ENCODE measurements at regions not wholly inside any gene's neighbourhood (a gene's known extent, or its start where the extent isn't known, plus 50 kb on each side); places are given as distances from the start of the nearest gene placed in this dataset.
"Not testable (repeated sequence)": the region's sequence is repeated elsewhere in the genome, so short reads cannot be mapped to it uniquely, and the experiment has no call there.

DNA sequence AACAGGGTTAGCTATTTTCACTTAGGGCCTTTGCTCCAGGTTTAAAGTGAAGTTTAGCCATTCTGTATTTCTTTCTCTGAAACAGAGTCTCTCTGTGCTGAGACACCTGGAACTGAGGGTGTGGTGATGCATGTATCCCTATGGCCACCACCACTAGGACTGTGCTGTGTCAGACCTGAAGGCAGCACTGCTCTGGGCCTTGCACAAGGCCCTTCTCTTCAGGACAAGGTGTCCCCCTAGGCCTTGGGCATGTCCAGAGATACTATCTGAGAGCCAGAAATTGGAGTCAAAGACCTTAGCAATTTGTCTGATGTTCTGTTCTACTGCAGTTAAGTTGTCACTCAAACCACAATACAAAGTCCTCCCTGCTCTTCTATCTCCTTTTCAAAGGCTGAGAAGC is 1649.2 kb downstream of the AMY1C start:
- DNase-seq (ENCODE audit: low spot score), result no peak

DNA sequence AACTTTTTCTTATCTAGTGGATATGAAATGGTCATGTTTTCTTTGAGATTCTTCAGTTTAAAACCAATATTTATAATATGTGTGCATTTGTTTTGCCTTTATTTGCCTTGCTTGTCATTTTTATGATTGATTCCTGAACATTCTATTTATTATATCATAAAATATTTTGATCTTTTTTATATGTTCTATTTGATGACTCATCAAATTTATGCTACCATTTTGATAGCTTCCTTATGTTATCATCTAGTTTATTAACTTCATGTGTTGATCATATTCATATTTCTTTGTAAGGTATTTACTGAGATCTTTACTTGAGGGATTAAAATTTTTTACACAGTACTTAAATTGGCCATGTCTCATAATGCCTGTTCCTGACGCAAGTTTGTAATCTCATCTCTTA is 1650.0 kb downstream of the AMY1C start:
- no peak for DNase-seq (ENCODE audit: low spot score)

DNA sequence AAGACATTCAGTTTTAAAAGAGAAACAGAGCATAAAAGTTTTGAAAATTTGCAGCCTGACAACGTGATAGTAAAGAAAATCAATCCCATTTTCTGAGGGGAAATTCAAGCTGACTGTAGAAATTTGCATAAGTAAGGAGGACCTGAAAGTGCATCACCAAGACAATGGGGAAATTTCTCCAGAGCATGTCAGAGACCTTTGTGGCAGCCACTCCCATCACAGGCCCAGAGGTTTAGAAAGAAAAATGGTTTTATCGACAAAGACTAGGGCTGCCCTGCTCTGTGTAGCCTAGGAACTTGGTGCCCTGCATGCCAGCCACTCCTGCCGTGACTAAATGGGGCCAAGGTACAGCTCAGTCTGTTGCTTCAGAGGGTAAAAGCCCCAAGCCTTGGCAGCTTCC is 1640.2 kb upstream of the PRMT6 start:
- DNase-seq (ENCODE audit: low spot score), result no peak

DNA sequence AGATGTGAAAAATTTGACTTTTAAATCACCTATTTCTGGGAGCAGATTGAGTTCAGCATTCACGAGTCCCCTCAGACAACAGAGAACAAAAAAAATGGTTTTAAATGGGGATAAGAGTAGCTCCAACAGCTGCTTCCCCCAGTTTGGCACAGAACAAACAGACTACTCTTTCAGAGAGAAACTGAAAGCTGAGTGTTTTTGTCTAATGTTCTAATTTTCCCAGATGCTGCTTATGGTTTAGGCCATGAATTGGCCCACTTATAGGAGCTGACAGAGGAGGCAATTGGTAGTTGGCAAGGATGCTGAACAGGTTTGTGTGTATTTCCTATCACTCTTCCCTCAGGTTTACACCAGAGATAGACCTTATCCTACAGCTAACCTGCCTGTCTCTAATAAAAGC is 1637.4 kb upstream of the PRMT6 start:
- no peak for DNase-seq (ENCODE audit: low spot score)

DNA sequence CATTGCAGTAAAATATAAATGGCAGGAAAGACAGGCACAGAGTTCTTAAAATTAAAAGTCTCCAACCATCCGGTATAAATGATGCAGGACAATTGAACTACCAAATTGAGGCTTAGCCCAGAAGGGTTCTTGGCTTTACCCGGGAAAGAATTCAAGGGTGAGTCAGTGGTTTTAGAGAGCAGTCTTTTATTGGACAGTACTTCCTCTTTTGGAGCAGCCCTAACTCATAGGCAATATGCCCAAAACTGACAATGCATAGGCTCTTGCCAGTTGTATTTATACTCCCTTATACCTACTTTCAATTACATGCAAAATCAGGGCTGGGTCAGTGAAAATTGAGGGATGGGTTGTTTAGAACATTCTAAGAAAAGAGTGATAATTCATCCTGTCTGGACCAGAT is 1628.9 kb upstream of the PRMT6 start:
- no peak for DNase-seq (ENCODE audit: low spot score)

DNA sequence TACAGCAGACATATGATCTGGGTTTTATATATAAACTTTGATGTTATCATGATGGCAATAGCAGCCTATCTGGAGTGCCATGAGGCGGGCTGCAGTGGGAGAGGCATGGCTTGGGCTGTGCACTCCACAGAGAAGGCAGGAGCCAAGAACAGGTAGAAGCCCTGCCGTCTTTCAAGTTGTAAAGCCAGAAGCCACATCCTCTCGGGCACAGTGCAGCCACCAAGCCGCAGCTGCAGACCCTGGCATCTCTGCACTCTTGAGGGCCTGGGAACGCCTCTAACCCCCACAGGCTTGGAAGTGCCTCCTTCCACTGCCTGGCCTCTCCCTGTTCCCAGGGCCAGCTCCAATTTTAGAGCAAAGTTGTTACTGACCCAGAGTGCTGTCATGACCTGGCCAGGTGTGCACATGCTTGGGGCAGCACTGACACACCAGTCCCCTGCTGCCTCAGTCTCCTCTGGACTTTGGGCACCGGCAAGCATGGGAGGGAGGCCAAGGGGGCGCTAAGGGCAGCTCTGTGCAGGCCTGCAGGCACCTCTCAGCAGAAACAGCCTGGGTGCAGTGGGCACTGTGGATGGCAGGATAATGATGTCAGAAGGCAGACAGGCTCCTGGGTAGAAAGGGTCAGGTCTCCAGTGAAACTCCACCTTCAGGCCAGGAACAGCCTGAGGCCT is 1619.8 kb upstream of the PRMT6 start:
- DNase-seq (ENCODE audit: low spot score), result no peak

DNA sequence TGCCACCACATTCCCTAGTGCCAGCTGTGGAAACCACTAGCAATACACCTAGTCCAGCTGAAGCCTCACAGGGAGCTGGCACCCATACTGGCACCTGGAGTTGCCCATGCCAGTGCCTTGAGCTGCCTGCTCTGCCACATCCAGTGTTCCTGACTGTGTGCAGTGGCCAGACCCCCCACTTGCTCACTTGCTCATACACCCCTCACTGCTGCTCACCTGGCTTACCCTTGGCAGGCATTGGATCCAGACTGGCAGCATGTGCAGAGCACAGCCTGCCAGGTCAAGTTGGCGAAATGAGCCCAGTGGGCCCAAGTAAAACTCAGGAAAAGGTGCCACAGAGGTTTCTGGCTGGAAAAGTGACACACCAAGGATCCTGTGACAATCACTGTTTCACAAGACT is 1618.6 kb upstream of the PRMT6 start:
- DNase-seq (ENCODE audit: low spot score), result no peak

DNA sequence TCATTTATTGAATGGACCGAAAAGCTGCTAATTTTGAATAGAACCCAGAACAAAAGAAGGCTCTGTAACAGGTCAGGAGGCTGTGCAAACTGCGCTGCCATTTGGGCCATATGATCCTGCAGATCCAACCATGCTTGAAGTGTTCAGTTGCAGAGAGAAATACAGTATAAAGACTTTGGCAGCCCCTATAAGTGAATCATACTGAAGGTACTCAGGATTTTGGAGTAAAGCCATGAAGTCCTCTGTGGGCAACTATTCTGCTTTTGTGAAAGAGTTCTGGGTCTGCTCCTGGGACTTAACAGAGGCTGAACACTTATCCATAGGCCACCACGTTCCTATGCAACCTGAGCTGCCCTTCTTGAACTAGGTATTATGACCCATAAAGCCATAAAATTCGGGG is 1613.6 kb upstream of the PRMT6 start:
- no peak for DNase-seq (ENCODE audit: low spot score)

DNA sequence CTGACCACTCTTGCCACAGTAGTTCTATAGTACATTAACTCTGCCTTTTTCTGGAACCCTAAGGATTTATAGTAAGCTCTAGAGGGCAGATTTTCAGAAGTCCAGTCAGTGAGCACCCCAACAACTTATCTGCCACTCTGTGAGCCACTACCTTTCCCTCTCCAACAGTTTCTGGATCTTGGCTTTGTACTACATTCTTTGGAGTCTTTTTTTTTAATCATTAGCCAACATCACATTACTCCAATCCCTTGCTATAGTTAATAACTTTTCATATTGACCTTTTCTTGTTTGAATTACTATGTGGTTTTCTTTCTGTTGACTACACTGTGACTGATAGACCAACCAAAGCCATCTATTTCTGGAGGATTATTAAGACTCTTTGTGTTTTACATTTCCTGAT is 1596.7 kb upstream of the PRMT6 start:
- no peak for DNase-seq (ENCODE audit: low spot score)

DNA sequence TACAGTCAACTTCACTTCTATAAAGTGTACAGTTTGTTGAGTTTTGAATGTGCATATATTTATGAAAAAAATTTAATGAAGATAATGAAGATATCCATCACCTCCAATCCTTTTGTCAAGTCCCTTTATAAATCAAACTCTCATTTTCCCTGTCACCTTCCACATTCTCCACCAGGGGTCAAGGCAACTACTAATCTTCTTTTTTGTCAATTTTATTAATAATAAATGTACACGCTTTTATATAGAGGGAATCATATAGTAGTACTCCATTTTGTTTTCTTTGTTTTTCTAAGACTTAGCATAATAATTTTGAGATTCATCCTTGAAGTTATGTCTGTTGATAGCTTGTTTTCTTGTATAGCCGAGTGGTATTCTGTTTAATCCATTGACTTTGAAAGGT is 1594.2 kb upstream of the PRMT6 start:
- no peak for DNase-seq (ENCODE audit: low spot score)

DNA sequence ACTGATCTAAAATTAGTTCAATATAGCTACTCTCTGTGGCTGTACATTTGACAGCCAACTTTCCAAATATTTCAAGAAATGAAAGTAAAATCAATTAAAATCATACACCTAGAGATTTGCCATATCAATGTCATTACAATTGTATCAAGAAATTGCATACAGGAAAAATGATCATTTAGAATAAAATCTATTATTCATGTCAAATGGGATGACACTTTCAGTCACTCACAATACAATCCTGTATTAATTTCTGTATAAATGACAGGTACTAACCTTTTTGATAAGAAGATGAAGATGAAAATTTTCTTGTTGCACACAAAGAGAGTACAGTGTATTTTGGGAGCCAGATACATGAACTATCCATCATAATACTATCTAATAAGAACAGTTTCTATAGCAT is 1588.9 kb upstream of the PRMT6 start:
- DNase-seq (ENCODE audit: low spot score), result no peak

DNA sequence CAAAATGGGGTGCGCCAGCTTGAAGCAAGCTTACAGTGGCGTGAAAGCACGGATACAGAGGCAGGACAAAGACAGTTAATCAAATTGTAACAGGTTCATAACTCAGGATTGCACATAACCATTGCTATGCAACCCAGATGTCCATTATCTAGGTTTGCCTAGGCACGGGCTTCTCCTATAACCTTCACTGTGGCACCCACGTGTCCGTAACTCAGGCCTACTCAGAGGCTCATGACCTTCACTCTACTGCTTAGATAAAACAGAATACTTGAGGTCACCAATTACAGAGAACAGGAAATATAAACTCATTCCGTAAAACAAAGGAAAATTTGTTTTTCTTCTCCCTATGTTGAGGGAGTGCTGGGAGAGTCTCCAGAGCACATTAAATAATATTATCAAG is 1585.9 kb upstream of the PRMT6 start:
- not testable (repeated sequence) for DNase-seq (ENCODE audit: low spot score)

DNA sequence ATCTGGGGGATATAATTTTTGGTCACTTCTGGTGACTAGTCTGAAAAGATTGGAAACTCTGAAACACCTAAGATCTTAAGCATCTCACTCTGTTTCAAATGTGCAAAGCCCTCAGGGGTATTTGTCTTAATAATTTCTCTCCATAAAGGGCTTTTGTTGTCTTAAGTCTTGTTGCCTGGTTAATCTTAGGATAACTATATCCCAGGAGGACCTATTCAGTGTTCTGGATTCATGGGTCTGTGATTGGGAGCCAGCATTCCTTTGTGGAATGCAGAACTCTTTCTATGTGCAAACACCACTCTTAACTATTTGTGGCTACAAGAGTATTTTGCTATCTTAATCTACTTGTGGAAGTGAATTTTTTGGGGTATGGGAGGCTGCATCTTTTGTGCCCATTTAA is 1573.0 kb upstream of the PRMT6 start:
- no peak for DNase-seq (ENCODE audit: low spot score)

DNA sequence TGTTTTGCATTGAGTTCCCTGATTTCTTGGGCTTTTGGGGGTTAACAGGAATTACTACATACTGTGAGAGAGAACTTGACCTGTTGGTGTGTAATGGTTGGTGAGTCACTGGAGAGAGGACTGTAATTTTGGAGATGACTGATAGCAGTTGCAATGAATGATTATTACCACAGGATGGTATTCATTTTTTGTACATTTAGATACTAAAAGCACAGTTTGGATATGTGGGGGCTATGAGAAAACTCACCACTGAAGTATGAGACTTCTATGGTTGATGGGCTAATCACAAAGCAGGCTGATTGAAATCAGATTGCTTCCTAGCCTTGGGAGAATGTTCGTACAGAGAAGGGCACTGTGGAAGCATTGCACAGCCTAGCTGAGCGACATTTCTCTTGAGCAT is 1571.3 kb upstream of the PRMT6 start:
- DNase-seq (ENCODE audit: low spot score), result no peak

DNA sequence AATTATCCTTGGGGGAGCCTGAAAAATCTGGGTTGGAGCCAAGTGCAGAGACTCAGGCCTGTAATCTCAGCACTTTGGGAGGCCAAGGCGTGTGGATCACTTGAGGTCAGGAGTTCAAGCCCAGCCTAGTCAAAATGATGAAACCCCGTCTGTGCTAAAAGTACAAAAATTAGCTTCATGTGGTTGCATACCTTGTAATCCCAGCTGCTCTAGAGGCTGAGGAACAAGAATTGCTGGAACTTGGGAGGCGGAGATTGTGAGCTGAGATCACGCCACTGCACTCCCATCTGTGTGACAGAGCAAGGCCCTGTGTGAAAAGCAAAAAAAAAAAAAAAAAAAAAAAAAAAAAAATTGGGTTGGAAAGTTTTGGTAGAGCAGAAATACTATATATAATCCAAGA is 1563.6 kb upstream of the PRMT6 start:
- DNase-seq (ENCODE audit: low spot score), result no peak

DNA sequence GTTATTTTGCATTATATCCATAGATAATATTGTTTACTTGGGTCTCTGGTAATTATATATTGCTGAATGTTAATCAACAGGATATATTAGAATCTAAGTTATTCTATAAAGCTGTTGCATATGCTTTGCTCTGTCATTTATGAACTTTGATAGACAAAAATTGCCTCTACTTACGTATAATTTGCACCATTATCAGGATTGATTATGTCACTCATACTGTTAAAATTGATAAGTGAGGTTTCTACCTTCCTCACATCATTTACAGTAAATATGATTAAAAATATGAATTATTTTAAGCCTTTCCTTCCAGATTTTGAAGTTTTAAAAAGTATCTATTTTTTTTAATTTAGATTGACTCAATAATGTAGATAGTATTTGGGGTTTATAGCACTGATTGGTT is 1540.4 kb upstream of the PRMT6 start:
- DNase-seq (ENCODE audit: low spot score), result no peak

DNA sequence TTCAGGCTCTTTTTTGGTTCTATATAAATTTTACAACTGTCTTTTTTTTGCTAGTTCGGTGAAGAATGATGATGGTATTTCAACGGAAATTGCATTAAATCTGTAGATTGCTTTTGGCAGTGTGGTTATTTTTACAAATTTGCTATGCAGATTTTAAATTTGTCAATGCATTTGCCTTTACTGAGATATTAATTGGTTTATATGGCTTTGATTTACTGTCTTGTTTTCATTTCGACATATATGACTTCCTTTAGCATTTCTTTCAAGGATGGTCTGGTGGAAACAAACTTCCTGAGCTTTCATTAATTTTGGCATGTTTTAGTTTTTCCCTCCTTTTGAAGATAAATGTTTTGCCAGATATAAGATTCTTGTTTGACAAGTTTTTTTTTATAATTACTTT is 1522.5 kb upstream of the PRMT6 start:
- no peak for DNase-seq (ENCODE audit: low spot score)

DNA sequence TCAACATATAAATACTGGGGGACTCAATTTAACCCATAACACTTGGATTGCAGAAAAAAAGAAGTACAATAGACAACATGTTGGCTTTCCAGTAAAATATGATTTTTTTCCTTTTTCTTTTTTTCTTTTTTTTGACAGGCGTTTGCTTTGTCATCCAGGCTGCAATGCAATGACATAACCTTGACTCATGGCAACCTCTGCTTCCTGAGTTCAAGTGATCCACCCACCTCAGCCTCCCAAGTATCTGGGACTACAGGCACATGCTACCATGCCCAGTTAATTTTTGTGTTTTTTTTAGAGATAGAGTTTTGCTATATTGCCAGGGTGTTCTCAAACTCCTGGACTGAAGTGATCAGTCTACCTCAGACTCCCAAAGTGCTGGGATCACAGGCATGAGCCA is 1512.0 kb upstream of the PRMT6 start:
- no peak for DNase-seq (ENCODE audit: low spot score)

DNA sequence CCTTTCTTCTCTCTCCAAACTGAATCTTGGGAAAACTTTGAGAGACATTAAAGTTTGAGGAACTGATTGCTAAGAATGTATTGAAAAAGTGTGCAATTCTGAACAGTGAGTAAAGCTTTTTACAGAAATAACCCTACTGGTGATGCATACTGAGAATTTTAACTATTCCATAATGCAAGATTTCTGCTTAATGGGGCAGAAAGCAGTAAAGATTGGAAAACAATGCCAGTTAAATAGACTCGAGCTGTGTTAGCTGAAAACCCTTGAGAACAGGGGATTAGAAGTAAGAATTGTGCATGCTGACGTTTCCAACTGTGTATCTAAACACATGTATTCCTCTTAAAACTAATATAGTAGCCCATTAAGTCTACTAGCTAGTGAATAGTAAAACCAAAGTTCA is 1500.2 kb upstream of the PRMT6 start:
- no peak for DNase-seq (ENCODE audit: low spot score)

DNA sequence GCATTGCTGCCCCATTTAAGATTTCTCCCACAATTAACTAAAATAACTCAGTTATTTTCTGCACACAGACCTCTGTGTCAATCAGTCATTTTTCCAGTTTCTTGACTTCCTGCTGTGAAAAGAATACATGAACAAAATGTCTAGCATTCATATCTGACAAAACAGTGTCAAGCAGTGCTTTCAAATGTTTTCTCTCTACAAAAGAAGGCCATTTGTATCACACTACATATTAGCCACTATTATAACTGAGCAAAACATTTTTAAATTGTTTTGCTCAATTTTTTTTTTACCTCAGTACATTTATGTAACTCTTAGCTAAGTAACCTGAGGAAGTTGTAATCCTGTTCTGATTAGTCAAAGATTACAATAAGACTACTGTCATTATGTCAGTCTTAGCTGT is 1498.5 kb upstream of the PRMT6 start:
- DNase-seq (ENCODE audit: low spot score), result no peak

DNA sequence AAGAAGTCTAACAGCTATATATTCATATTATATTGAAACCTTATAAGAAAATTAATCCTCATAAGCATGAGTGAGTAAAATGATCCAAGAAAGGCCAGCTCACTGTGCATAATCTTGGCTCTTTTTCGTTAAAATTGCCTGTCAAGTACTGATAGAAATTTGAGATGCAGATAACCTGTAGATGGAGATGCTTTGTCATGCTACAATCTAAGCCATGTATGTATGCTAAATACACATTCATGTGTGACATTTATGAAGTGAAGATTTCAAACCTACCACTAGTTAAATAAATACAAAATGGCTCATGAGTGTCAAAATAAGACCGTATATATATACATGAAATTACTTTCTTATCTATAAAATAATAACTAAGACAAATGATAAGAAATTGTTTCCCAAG is 1491.5 kb upstream of the PRMT6 start:
- DNase-seq (ENCODE audit: low spot score), result no peak

DNA sequence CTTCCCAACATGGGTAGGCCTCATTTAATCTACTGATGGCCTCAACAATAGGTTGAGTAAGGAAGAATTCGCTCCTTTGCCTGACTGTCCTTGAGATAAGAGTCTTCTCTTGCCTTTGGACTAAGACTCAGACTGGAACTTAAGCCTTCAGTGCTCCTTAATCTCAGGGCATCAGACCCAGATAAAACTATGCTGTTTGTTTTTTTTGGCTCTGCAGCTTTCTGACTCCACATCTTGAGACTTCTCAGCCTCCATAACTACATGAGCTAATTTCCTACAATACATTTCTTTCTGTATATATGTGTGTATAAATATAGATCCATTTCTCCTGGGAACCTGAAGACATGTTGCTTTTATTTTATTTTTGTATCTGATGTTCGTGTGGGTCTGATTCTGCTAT is 1470.7 kb upstream of the PRMT6 start:
- DNase-seq (ENCODE audit: low spot score), result no peak

DNA sequence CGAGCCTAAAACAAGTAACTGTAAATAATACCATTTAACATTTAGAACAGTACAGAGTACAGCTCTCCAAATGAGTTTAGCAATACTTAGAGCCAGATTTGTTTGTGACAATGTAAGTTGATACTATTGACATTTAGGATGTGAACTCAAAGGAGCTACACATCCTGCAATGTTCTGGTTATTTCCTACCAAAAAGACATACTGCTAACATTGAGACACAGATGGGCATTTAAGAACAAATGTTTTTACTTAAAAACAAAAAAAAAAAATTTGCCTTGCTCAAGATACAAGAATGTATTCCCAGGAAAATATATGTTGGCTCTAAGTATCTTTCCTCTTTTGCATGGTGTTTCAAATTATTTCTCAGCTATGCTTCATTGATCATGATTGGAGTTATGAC is 1464.8 kb upstream of the PRMT6 start:
- DNase-seq (ENCODE audit: low spot score), result no peak

DNA sequence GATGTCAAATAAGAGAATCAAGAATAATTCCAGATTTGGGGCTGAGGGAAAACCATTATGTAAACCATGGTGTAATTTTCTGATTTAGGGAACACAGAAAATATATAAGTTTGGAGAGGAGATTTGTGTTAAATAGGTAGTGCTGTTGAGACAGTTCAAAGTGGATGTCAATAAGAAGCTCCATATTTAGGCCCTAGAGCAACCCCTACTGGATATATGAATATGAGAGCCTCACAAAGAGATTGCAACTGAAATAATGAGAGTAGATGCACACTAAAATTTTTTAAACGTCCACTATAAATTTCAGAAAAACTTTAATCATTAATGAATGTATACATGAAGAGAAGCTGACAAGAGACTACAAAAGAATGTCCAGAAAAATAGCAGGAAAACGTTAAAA is 1447.8 kb upstream of the PRMT6 start:
- no peak for DNase-seq (ENCODE audit: low spot score)
